ENCODE measurements at regions not wholly inside any gene's neighbourhood (a gene's known extent, or its start where the extent isn't known, plus 50 kb on each side); places are given as distances from the start of the nearest gene placed in this dataset.

DNA sequence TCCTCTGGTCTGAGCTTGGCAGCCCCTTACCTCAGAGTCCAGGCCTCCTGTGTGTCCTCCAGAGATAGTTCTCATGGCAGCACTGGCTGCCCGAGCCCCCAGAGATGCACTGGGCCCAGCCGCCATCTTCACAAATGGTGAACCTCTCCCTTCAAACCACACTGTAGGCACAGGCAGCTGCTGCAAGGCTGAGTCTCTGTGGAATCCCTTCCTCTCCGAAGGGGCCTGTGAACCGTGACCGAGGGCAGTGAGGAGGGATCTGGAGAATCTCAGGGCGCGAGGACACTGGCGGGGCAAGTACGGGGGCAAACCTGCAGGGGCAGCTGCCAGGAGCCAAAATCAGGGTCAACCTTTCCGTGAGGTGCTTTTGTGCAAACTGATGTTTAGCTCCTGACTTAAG, 69.5 kb upstream of the CFAP46 start:
- no peak for TF ChIP-seq EZH2 (IDR thresholded peaks at IDR 0.05; ENCODE audit: borderline replicate concordance, low read length)
- TF ChIP-seq, protein P1, sequence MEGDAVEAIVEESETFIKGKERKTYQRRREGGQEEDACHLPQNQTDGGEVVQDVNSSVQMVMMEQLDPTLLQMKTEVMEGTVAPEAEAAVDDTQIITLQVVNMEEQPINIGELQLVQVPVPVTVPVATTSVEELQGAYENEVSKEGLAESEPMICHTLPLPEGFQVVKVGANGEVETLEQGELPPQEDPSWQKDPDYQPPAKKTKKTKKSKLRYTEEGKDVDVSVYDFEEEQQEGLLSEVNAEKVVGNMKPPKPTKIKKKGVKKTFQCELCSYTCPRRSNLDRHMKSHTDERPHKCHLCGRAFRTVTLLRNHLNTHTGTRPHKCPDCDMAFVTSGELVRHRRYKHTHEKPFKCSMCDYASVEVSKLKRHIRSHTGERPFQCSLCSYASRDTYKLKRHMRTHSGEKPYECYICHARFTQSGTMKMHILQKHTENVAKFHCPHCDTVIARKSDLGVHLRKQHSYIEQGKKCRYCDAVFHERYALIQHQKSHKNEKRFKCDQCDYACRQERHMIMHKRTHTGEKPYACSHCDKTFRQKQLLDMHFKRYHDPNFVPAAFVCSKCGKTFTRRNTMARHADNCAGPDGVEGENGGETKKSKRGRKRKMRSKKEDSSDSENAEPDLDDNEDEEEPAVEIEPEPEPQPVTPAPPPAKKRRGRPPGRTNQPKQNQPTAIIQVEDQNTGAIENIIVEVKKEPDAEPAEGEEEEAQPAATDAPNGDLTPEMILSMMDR (conservative IDR thresholded peaks at IDR 0.05 in 1 of 2, IDR thresholded peaks at IDR 0.05 in 1 of 2; ENCODE audit: extremely low read depth in 1 of 2, insufficient read depth in 1 of 2, low read depth in 1 of 2, low read length in 2 of 2): no peak
